OCI-LY7 (cell line): ENCODE measurements at regions not wholly inside any gene's neighbourhood (a gene's known extent, or its start where the extent isn't known, plus 50 kb on each side); places are given as distances from the start of the nearest gene placed in this dataset.

Experiments
- EZH2phosphoT487 ChIP-seq: fragments of 200-600 bp; sonication (generic); IDR thresholded peaks from 2 replicates; pipeline ENCODE4 v1.6.1; 2018; ENCODE audit warnings: low read depth, borderline replicate concordance, mild to moderate bottlenecking, mixed run types, antibody characterized with exemption, low read length, moderate library complexity, mixed read lengths
- TF ChIP-seq, protein P1 (sequence below): fragments of 200-600 bp; sonication (generic); conservative IDR thresholded peaks from 2 replicates; pipeline ENCODE4 v1.5.1; 2014; ENCODE audit warnings: mild to moderate bottlenecking, antibody characterized with exemption, low read length, moderate library complexity, mixed read lengths

- TF ChIP-seq, protein P1, sequence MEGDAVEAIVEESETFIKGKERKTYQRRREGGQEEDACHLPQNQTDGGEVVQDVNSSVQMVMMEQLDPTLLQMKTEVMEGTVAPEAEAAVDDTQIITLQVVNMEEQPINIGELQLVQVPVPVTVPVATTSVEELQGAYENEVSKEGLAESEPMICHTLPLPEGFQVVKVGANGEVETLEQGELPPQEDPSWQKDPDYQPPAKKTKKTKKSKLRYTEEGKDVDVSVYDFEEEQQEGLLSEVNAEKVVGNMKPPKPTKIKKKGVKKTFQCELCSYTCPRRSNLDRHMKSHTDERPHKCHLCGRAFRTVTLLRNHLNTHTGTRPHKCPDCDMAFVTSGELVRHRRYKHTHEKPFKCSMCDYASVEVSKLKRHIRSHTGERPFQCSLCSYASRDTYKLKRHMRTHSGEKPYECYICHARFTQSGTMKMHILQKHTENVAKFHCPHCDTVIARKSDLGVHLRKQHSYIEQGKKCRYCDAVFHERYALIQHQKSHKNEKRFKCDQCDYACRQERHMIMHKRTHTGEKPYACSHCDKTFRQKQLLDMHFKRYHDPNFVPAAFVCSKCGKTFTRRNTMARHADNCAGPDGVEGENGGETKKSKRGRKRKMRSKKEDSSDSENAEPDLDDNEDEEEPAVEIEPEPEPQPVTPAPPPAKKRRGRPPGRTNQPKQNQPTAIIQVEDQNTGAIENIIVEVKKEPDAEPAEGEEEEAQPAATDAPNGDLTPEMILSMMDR: no peak
- no peak for TF ChIP-seq EZH2phosphoT487
Measured at GRCh38 chr13:111029957-111030609, 85.0 kb upstream of the ARHGEF7 start.
